ENCODE measurements at regions not wholly inside any gene's neighbourhood (a gene's known extent, or its start where the extent isn't known, plus 50 kb on each side); places are given as distances from the start of the nearest gene placed in this dataset.

DNA sequence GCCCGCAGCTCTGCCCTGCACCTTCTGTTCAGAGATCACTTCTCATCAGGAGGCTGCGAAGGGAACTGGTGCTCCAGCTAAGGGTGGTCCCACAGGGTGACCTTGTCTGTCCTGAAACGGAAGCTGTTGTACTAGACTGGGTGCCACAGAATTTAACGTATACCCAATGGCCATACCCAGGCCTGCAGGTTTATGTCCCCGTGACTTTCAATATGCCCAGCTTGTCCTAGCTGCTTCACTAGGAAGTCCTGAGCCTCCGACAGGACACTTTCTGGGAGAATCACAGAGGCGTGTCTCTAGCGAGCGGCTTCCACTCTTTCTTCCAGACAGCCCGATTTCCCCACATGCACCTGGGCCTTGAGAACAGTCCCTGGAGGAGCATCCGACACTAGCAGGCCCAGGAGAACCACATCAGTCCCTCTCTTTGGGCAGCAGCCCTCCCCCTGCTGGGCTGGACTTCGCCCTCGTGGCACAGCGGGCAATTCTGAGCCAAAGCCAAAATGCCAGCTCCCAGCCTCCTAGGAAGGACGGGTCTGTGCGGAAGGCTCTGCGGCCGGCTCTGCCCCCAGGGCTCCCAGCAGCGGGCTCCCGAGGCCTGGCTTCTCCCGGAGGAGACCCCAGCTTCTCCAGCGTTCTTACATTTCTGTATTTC, 91.9 kb upstream of the OTOS start:
- intact Hi-C loops (cut with micrococcal nuclease), result loop anchor here in 1 of 2 donors (10.0 kb wide), 1 partner anchor 202 kb away; the partner anchor contains the start of gene GPC1
- Histone ChIP-seq H4K20me1 (ENCODE audit: insufficient read depth, low read length) (no peaks in the 10 kb centered on the region), H3K9ac (ENCODE audit: insufficient read depth, low read length, poor library complexity, severe bottlenecking) (no peak overlapping the region), H3K4me3 (replicated peaks in 1 of 3; ENCODE audit: low read depth in 2 of 3, low read length in 3 of 3) (no peak overlapping the region), H3K27me3 (ENCODE audit: control insufficient read depth in 2 of 2, insufficient read depth in 2 of 2, low read length in 2 of 2) (peaks cover 0 to 2% of the 10 kb centered on the region in 2 donors), H3K4me2 (replicated peaks; ENCODE audit: extremely low read depth, low read length, poor library complexity, severe bottlenecking) (peak overlapping the region; percentile 43), H2AFZ (ENCODE audit: insufficient read depth, low read depth, low read length, poor library complexity, severe bottlenecking) (peak overlapping the region; percentile 29), H3K9me3 (replicated peaks in 1 of 2; ENCODE audit: control insufficient read depth in 1 of 2, insufficient read depth in 1 of 2, low read length in 2 of 2) (peaks cover 0 to 10% of the 10 kb centered on the region in 2 donors), H3K4me1 (ENCODE audit: control insufficient read depth in 1 of 2, insufficient read depth in 2 of 2, low read length in 2 of 2) (peaks cover 4 to 6% of the 10 kb centered on the region in 2 donors), H3K27ac (ENCODE audit: low read depth in 1 of 2, low read length in 2 of 2) (no peak overlapping the region), H3K79me2 (ENCODE audit: insufficient read depth, low read length) (no peaks in the 10 kb centered on the region), H3K36me3 (replicated peaks in 1 of 2; ENCODE audit: control insufficient read depth in 1 of 2, insufficient read depth in 2 of 2, low read length in 2 of 2) (no peaks in the 10 kb centered on the region)
- 88% methylated on average over 21 of the region's 22 CpGs for WGBS (ENCODE audit: insufficient coverage)
- H3K4me1 Mint-ChIP-seq, result peaks cover 2% of the 10 kb centered on the region
- H3K9me3 Mint-ChIP-seq, result peaks cover 0 to 20% (median 13%) of the 10 kb centered on the region in 7 donors
- peaks cover 7 to 10% (median 10%) of the 10 kb centered on the region in 3 donors for H3K27me3 Mint-ChIP-seq (ENCODE audit: low read depth in 3 of 3)
- peak overlapping the region in 1 of 2 donors; percentile 26 for H3K4me3 Mint-ChIP-seq
- H3K36me3 Mint-ChIP-seq, result no peaks in the 10 kb centered on the region
- DNase-seq, result no peak
- TF ChIP-seq, protein P1, sequence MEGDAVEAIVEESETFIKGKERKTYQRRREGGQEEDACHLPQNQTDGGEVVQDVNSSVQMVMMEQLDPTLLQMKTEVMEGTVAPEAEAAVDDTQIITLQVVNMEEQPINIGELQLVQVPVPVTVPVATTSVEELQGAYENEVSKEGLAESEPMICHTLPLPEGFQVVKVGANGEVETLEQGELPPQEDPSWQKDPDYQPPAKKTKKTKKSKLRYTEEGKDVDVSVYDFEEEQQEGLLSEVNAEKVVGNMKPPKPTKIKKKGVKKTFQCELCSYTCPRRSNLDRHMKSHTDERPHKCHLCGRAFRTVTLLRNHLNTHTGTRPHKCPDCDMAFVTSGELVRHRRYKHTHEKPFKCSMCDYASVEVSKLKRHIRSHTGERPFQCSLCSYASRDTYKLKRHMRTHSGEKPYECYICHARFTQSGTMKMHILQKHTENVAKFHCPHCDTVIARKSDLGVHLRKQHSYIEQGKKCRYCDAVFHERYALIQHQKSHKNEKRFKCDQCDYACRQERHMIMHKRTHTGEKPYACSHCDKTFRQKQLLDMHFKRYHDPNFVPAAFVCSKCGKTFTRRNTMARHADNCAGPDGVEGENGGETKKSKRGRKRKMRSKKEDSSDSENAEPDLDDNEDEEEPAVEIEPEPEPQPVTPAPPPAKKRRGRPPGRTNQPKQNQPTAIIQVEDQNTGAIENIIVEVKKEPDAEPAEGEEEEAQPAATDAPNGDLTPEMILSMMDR (IDR thresholded peaks at IDR 0.05), result no peak
- H3K27ac Mint-ChIP-seq, result no peak overlapping the region

GRCh38 chr2:240232961-240233884, 92.8 kb upstream of the OTOS start:
- H2AFZ ChIP-seq (ENCODE audit: insufficient read depth, low read depth, low read length, poor library complexity, severe bottlenecking), result peak overlapping the region; percentile 29
- TF ChIP-seq, protein P1 (IDR thresholded peaks at IDR 0.05), result peak; percentile 61
- H3K9me3 Mint-ChIP-seq, result peaks cover 0 to 18% (median 13%) of the 10 kb centered on the region in 7 donors
- H3K4me3 Mint-ChIP-seq, result peak overlapping the region in 1 of 2 donors; percentile 26
- H3K9me3 ChIP-seq (replicated peaks in 1 of 2; ENCODE audit: control insufficient read depth in 1 of 2, insufficient read depth in 1 of 2, low read length in 2 of 2), result peaks cover 0 to 7% of the 10 kb centered on the region in 2 donors
- peaks cover 2% of the 10 kb centered on the region for H3K4me1 Mint-ChIP-seq
- intact Hi-C loops (cut with micrococcal nuclease), result loop anchor here in 1 of 2 donors (10.0 kb wide), 1 partner anchor 202 kb away; the partner anchor contains the start of gene GPC1
- peak overlapping the region in 1 of 3 experiments; percentile 48 for H3K4me3 ChIP-seq (replicated peaks in 1 of 3; ENCODE audit: low read depth in 2 of 3, low read length in 3 of 3)
- peaks cover 0 to 2% of the 10 kb centered on the region in 2 donors for H3K27me3 ChIP-seq (ENCODE audit: control insufficient read depth in 2 of 2, insufficient read depth in 2 of 2, low read length in 2 of 2)
- peak overlapping the region; percentile 21 for H3K9ac ChIP-seq (ENCODE audit: insufficient read depth, low read length, poor library complexity, severe bottlenecking)
- H4K20me1 ChIP-seq (ENCODE audit: insufficient read depth, low read length), result no peaks in the 10 kb centered on the region
- no peaks in the 10 kb centered on the region for H3K36me3 ChIP-seq (replicated peaks in 1 of 2; ENCODE audit: control insufficient read depth in 1 of 2, insufficient read depth in 2 of 2, low read length in 2 of 2)
- WGBS (ENCODE audit: insufficient coverage), result 2% methylated on average over 24 of the region's 39 CpGs
- H3K27ac Mint-ChIP-seq, result no peak overlapping the region
- DNase-seq, result no peak
- H3K36me3 Mint-ChIP-seq, result no peaks in the 10 kb centered on the region
- peaks cover 7 to 13% (median 10%) of the 10 kb centered on the region in 3 donors for H3K27me3 Mint-ChIP-seq (ENCODE audit: low read depth in 3 of 3)
- H3K79me2 ChIP-seq (ENCODE audit: insufficient read depth, low read length), result no peaks in the 10 kb centered on the region
- no peak overlapping the region for H3K27ac ChIP-seq (ENCODE audit: low read depth in 1 of 2, low read length in 2 of 2)
- peaks cover 4 to 6% of the 10 kb centered on the region in 2 donors for H3K4me1 ChIP-seq (ENCODE audit: control insufficient read depth in 1 of 2, insufficient read depth in 2 of 2, low read length in 2 of 2)
- H3K4me2 ChIP-seq (replicated peaks; ENCODE audit: extremely low read depth, low read length, poor library complexity, severe bottlenecking), result peak overlapping the region; percentile 43

Data from CD14-positive monocyte (primary cell).